ENCODE measurements at regions not wholly inside any gene's neighbourhood (a gene's known extent, or its start where the extent isn't known, plus 50 kb on each side); places are given as distances from the start of the nearest gene placed in this dataset. TPM values are rescaled to one million over a fixed set of nuclear protein-coding genes. Genes with fewer than 3 reads are reported as not detected.

- peaks cover 9% of the 10 kb centered on the region for H3K4me1 ChIP-seq (ENCODE audit: insufficient read depth)
- no peaks in the 10 kb centered on the region for H3K27me3 ChIP-seq
- no peaks in the 10 kb centered on the region for H3K9me2 ChIP-seq (replicated peaks; ENCODE audit: insufficient read depth)
- H3K4me3 ChIP-seq = no peak overlapping the region
- no peak for DNase-seq (ENCODE audit: low spot score)
- no peak overlapping the region for H2AFZ ChIP-seq
- H3K9me3 ChIP-seq (ENCODE audit: low read depth) = no peaks in the 10 kb centered on the region
- no peak for TF ChIP-seq EZH2phosphoT487 (IDR thresholded peaks at IDR 0.05; ENCODE audit: low read depth, severe bottlenecking, unreplicated experiment)
- TF ChIP-seq EZH2 (IDR thresholded peaks at IDR 0.05; ENCODE audit: borderline replicate concordance) = no peak
- TF ChIP-seq CTCF (IDR thresholded peaks at IDR 0.05; ENCODE audit: poor library complexity) = no peak
- H3K36me3 ChIP-seq (replicated peaks; ENCODE audit: insufficient read depth, low read depth) = no peaks in the 10 kb centered on the region
- peak overlapping the region; percentile 61 for H3K4me2 ChIP-seq
- peak overlapping the region; percentile 65 for H3K27ac ChIP-seq
- no peaks in the 10 kb centered on the region for H4K20me1 ChIP-seq (ENCODE audit: insufficient read depth, poor library complexity, severe bottlenecking)
- WGBS (ENCODE audit: low lambda C conversion rate, missing lambda C conversion rate) = 17% methylated on average over 1 of the region's 2 CpGs
- H3K79me2 ChIP-seq = no peaks in the 10 kb centered on the region
These were observed 555.9 kb downstream of the DIAPH3 start for GRCh38 chr13:59607780-59608233.

GRCh38 chr13:59609421-59609820, 554.3 kb downstream of the DIAPH3 start:
- Histone ChIP-seq H3K4me1 (ENCODE audit: insufficient read depth) (peaks cover 9% of the 10 kb centered on the region), H3K4me2 (no peak overlapping the region), H3K4me3 (no peak overlapping the region), H3K36me3 (replicated peaks; ENCODE audit: insufficient read depth, low read depth) (no peaks in the 10 kb centered on the region), H3K79me2 (no peaks in the 10 kb centered on the region), H3K27ac (no peak overlapping the region), H3K9me3 (ENCODE audit: low read depth) (no peaks in the 10 kb centered on the region), H2AFZ (no peak overlapping the region), H3K27me3 (no peaks in the 10 kb centered on the region), H4K20me1 (ENCODE audit: insufficient read depth, poor library complexity, severe bottlenecking) (no peaks in the 10 kb centered on the region), H3K9me2 (replicated peaks; ENCODE audit: insufficient read depth) (no peaks in the 10 kb centered on the region)
- TF ChIP-seq CTCF (IDR thresholded peaks at IDR 0.05; ENCODE audit: poor library complexity) (no peak), EZH2phosphoT487 (IDR thresholded peaks at IDR 0.05; ENCODE audit: low read depth, severe bottlenecking, unreplicated experiment) (no peak), EZH2 (IDR thresholded peaks at IDR 0.05; ENCODE audit: borderline replicate concordance) (no peak)
- DNase-seq (ENCODE audit: low spot score) = no peak

Small RNA genes lying in the stretch of these regions (small RNA-seq; reads per million reads assigned to genes)
- gene AL161423.1 (not detected), gene HMGN2P39 (not detected), gene RNA5SP30 (not detected), gene RNU7-88P (not detected), gene RNY4P29 (not detected)

Data from hepatocyte (in vitro differentiated cells).